ENCODE measurements at regions not wholly inside any gene's neighbourhood (a gene's known extent, or its start where the extent isn't known, plus 50 kb on each side); places are given as distances from the start of the nearest gene placed in this dataset.

GRCh38 chr2:147067136-147067535 lies 777.7 kb upstream of the ACVR2A start:
- H3K4me1 Mint-ChIP-seq (ENCODE audit: low read depth, unreplicated experiment) = no peaks in the 10 kb centered on the region
- no peak for FAIRE-seq

GRCh38 chr2:147062073-147062472 lies 782.8 kb upstream of the ACVR2A start:
- FAIRE-seq (no peak), DNase-seq (ENCODE audit: low read depth) (no peak)
- TF ChIP-seq CTCF (IDR thresholded peaks at IDR 0.05; ENCODE audit: insufficient read depth, low read depth, low read length) = no peak
- TF ChIP-seq EZH2 (IDR thresholded peaks at IDR 0.05; ENCODE audit: insufficient read depth, low read length) = no peak
- Mint-ChIP-seq H3K27me3 (ENCODE audit: low read depth, unreplicated experiment) (no peaks in the 10 kb centered on the region), H3K4me3 (ENCODE audit: unreplicated experiment) (no peak overlapping the region), H3K27ac (ENCODE audit: unreplicated experiment) (no peak overlapping the region), H3K9me3 (ENCODE audit: unreplicated experiment) (no peaks in the 10 kb centered on the region), H3K36me3 (ENCODE audit: low read depth, unreplicated experiment) (no peaks in the 10 kb centered on the region), H3K4me1 (ENCODE audit: low read depth, unreplicated experiment) (no peaks in the 10 kb centered on the region)
- no peaks in the 10 kb centered on the region for H3K9me3 ChIP-seq (ENCODE audit: insufficient read depth, low read depth, low read length)
- H3K4me3 ChIP-seq (ENCODE audit: insufficient read depth, low read depth, low read length) = no peak overlapping the region
- no peaks in the 10 kb centered on the region for H3K27me3 ChIP-seq (ENCODE audit: insufficient read depth, low read length)
- H4K20me1 ChIP-seq (ENCODE audit: insufficient read depth, low read length) = no peaks in the 10 kb centered on the region
- H2AFZ ChIP-seq (ENCODE audit: low read depth, low read length) = no peak overlapping the region
- no peak overlapping the region for H3K4me2 ChIP-seq (ENCODE audit: low read length)
- H3K9ac ChIP-seq (ENCODE audit: low read length) = no peak overlapping the region
- H3K79me2 ChIP-seq (ENCODE audit: insufficient read depth, low read length) = no peaks in the 10 kb centered on the region
- no peaks in the 10 kb centered on the region for H3K4me1 ChIP-seq (ENCODE audit: insufficient read depth, low read length)
- no peaks in the 10 kb centered on the region for H3K36me3 ChIP-seq (ENCODE audit: insufficient read depth, low read length)
- no peak overlapping the region for H3K27ac ChIP-seq (ENCODE audit: low read depth, low read length)

More at GRCh38 chr2:147067136-147067535, 777.7 kb upstream of the ACVR2A start:
- no peak for TF ChIP-seq EZH2 (IDR thresholded peaks at IDR 0.05; ENCODE audit: insufficient read depth, low read length)
- TF ChIP-seq CTCF (IDR thresholded peaks at IDR 0.05; ENCODE audit: insufficient read depth, low read depth, low read length) = no peak
- H3K27me3 ChIP-seq (ENCODE audit: insufficient read depth, low read length) = no peaks in the 10 kb centered on the region
- no peaks in the 10 kb centered on the region for H3K4me1 ChIP-seq (ENCODE audit: insufficient read depth, low read length)
- no peak overlapping the region for H3K27ac ChIP-seq (ENCODE audit: low read depth, low read length)
- no peak overlapping the region for H3K4me2 ChIP-seq (ENCODE audit: low read length)
- H3K9ac ChIP-seq (ENCODE audit: low read length) = no peak overlapping the region
- no peak overlapping the region for H2AFZ ChIP-seq (ENCODE audit: low read depth, low read length)
- H3K9me3 ChIP-seq (ENCODE audit: insufficient read depth, low read depth, low read length) = no peaks in the 10 kb centered on the region
- H3K4me3 Mint-ChIP-seq (ENCODE audit: unreplicated experiment) = no peak overlapping the region
- DNase-seq (ENCODE audit: low read depth) = no peak
- H3K27ac Mint-ChIP-seq (ENCODE audit: unreplicated experiment) = no peak overlapping the region
- no peaks in the 10 kb centered on the region for H4K20me1 ChIP-seq (ENCODE audit: insufficient read depth, low read length)
- no peaks in the 10 kb centered on the region for H3K79me2 ChIP-seq (ENCODE audit: insufficient read depth, low read length)
- no peaks in the 10 kb centered on the region for H3K36me3 Mint-ChIP-seq (ENCODE audit: low read depth, unreplicated experiment)
- no peak overlapping the region for H3K4me3 ChIP-seq (ENCODE audit: insufficient read depth, low read depth, low read length)
- H3K27me3 Mint-ChIP-seq (ENCODE audit: low read depth, unreplicated experiment) = peaks cover 1% of the 10 kb centered on the region
- no peaks in the 10 kb centered on the region for H3K9me3 Mint-ChIP-seq (ENCODE audit: unreplicated experiment)
- no peaks in the 10 kb centered on the region for H3K36me3 ChIP-seq (ENCODE audit: insufficient read depth, low read length)

- no peaks in the 10 kb centered on the region for H3K9me3 Mint-ChIP-seq (ENCODE audit: unreplicated experiment)
- no peaks in the 10 kb centered on the region for H4K20me1 ChIP-seq (ENCODE audit: insufficient read depth, low read length)
- DNase-seq (ENCODE audit: low read depth) = no peak
- no peaks in the 10 kb centered on the region for H3K36me3 Mint-ChIP-seq (ENCODE audit: low read depth, unreplicated experiment)
- H3K4me1 Mint-ChIP-seq (ENCODE audit: low read depth, unreplicated experiment) = no peaks in the 10 kb centered on the region
- no peaks in the 10 kb centered on the region for H3K36me3 ChIP-seq (ENCODE audit: insufficient read depth, low read length)
- no peak overlapping the region for H3K4me3 ChIP-seq (ENCODE audit: insufficient read depth, low read depth, low read length)
- H3K9me3 ChIP-seq (ENCODE audit: insufficient read depth, low read depth, low read length) = no peaks in the 10 kb centered on the region
- no peaks in the 10 kb centered on the region for H3K27me3 Mint-ChIP-seq (ENCODE audit: low read depth, unreplicated experiment)
- FAIRE-seq = no peak
- no peaks in the 10 kb centered on the region for H3K27me3 ChIP-seq (ENCODE audit: insufficient read depth, low read length)
- no peaks in the 10 kb centered on the region for H3K79me2 ChIP-seq (ENCODE audit: insufficient read depth, low read length)
- no peaks in the 10 kb centered on the region for H3K4me1 ChIP-seq (ENCODE audit: insufficient read depth, low read length)
- H3K4me3 Mint-ChIP-seq (ENCODE audit: unreplicated experiment) = no peak overlapping the region
- no peak overlapping the region for H3K4me2 ChIP-seq (ENCODE audit: low read length)
- H3K27ac ChIP-seq (ENCODE audit: low read depth, low read length) = no peak overlapping the region
- TF ChIP-seq EZH2 (IDR thresholded peaks at IDR 0.05; ENCODE audit: insufficient read depth, low read length) = no peak
- no peak for TF ChIP-seq CTCF (IDR thresholded peaks at IDR 0.05; ENCODE audit: insufficient read depth, low read depth, low read length)
- no peak overlapping the region for H3K27ac Mint-ChIP-seq (ENCODE audit: unreplicated experiment)
- H3K9ac ChIP-seq (ENCODE audit: low read length) = no peak overlapping the region
- H2AFZ ChIP-seq (ENCODE audit: low read depth, low read length) = no peak overlapping the region
These were observed 783.6 kb upstream of the ACVR2A start for GRCh38 chr2:147061269-147061668.

Measured in astrocyte (in vitro differentiated cells and primary cell).